Panc1 (cell line): ENCODE measurements at regions not wholly inside any gene's neighbourhood (a gene's known extent, or its start where the extent isn't known, plus 50 kb on each side); places are given as distances from the start of the nearest gene placed in this dataset.

Experiments used
- ATAC-seq: fragments of 200-7000 bp; cut with Tn5 transposase; 2 replicates; pipeline ENCODE4 v1.9.1; 2020; ENCODE audit warnings: mild to moderate bottlenecking, moderate library complexity
- BruUV-seq: library from RNA; stranded (reverse); fragments of 400-500 nt; replicated peaks from 2 replicates; lab custom pipeline; 2021; lab: Mats Ljungman, UMichigan
- CTCF ChIA-PET: fragments of 300-600 bp; sonication (Branson Sonifier 250); formaldehyde crosslinking; loops from one replicate; lab custom pipeline; 2022; ENCODE audit warnings: antibody characterized with exemption; lab: Charles Lee
- POLR2A ChIA-PET: fragments of 300-600 bp; sonication (Branson Sonifier 250); formaldehyde crosslinking; loops from one replicate; lab custom pipeline; 2022; ENCODE audit warnings: antibody characterized with exemption; lab: Charles Lee
- DNase-seq: peaks from one replicate; pipeline ENCODE4 v3.0.0-alpha.2; 2010; ENCODE audit warnings: low read depth, low spot score
- H3K27ac ChIP-seq: 2 replicates; pipeline ENCODE4 v1.5.1; 2011; ENCODE audit warnings: mild to moderate bottlenecking, low read length, inconsistent platforms
- H3K27me3 ChIP-seq: fragments of 200-500 bp; sonication (Bioruptor generic); 2 replicates; pipeline ENCODE4 v1.6.0; 2014; ENCODE audit warnings: low read length, inconsistent platforms; ENCODE audit not compliant: control insufficient read depth, insufficient read depth
- H3K36me3 ChIP-seq: fragments of 200-500 bp; sonication (Bioruptor generic); 2 replicates; pipeline ENCODE4 v1.5.1; 2014; ENCODE audit warnings: inconsistent platforms, mild to moderate bottlenecking, low read length, moderate library complexity; ENCODE audit not compliant: control insufficient read depth, insufficient read depth
- H3K4me1 ChIP-seq: 2 replicates; pipeline ENCODE4 v1.5.1; 2011; ENCODE audit warnings: inconsistent platforms, mild to moderate bottlenecking, low read length, moderate library complexity; ENCODE audit not compliant: control insufficient read depth, insufficient read depth
- H3K4me3 ChIP-seq, 2 experiments: 2 replicates each; pipeline ENCODE4 v1.5.1; 2011 to 2012; ENCODE audit warnings: low read depth in 2 of 2, low read length in 2 of 2, mild to moderate bottlenecking in 2 of 2, inconsistent platforms in 1 of 2, moderate library complexity in 1 of 2
- H3K9me3 ChIP-seq: fragments of 200-500 bp; sonication (Bioruptor generic); 2 replicates; pipeline ENCODE4 v1.5.1; 2014; ENCODE audit warnings: low read depth, mild to moderate bottlenecking, inconsistent platforms, low read length, moderate library complexity; ENCODE audit not compliant: control insufficient read depth, insufficient read depth
- POLR2AphosphoS5 ChIP-seq: IDR thresholded peaks from 2 replicates; pipeline ENCODE4 v1.6.1; 2012; ENCODE audit warnings: mild to moderate bottlenecking, low read depth, low read length, moderate library complexity
- SIN3A ChIP-seq: IDR thresholded peaks from 2 replicates; pipeline ENCODE4 v1.6.1; 2012; ENCODE audit warnings: low read depth, mild to moderate bottlenecking, low read length, moderate library complexity, borderline replicate concordance; ENCODE audit not compliant: insufficient read depth
- TCF7L2 ChIP-seq: IDR thresholded peaks from 2 replicates; pipeline ENCODE4 v1.6.1; 2011; ENCODE audit warnings: mild to moderate bottlenecking, low read depth, low read length, inconsistent platforms
- in situ Hi-C: cut with HindIII; loops from 2 replicates; pipeline ENCODE4 v1.10.0; 2016; ENCODE audit warnings: low sequenced_read_pairs, low pct_unique_long_range_greater_than_20kb
- intact Hi-C: fragments of 100-400 bp; cut with micrococcal nuclease; formaldehyde crosslinking; loops from one replicate; pipeline ENCODE4 v1.10.0; 2022; ENCODE audit not compliant: unreplicated experiment
- TF ChIP-seq, protein P1 (sequence below): fragments of 450-650 bp; IDR thresholded peaks from 2 replicates; pipeline ENCODE4 v1.5.1; 2017; ENCODE audit warnings: mild to moderate bottlenecking
- TF ChIP-seq, protein P2 (sequence below), 2 experiments: IDR thresholded peaks; 2 replicates each; pipeline ENCODE4 v1.6.1; 2011 to 2012; ENCODE audit warnings: low read depth in 2 of 2, control low read depth in 1 of 2, low read length in 1 of 2, mild to moderate bottlenecking in 1 of 2, moderate library complexity in 1 of 2; ENCODE audit not compliant: insufficient read depth in 1 of 2

DNA sequence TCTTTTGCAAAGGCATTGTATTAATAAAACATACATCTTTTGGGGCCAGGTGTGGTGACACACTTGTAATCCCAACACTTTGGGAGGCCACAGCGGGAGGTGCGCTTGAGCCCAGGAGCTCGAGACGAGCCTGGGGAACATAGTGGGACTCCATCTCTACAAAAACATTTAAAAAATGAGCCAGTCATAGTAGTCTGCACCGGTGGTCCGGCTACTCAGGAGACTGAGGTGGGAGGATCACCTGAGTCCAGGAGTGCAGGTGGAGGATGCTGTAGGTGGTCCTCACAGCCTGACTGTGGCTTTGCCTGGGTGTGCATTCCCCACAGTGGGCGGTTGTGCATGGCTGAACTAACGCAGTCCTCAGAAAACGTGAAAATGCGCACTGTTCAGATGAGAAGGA is 162.5 kb downstream of the DLL1 start:
- POLR2A ChIA-PET: no interaction called here
- no peaks in the 10 kb centered on the region; the same call in 1 of the 2 replicates for H3K27me3 ChIP-seq
- no peaks in the 10 kb centered on the region for H3K4me1 ChIP-seq
- no peaks in the 10 kb centered on the region for H3K36me3 ChIP-seq
- in situ Hi-C loops (no loop called here), intact Hi-C loops (no loop called here)
- BruUV-seq: no TSS peak
- H3K27ac ChIP-seq: no peak overlapping the region
- H3K4me3 ChIP-seq: no peak overlapping the region
- ATAC-seq (no peak), DNase-seq (no peak)
- no peaks in the 10 kb centered on the region for H3K9me3 ChIP-seq
- TF ChIP-seq, protein P1, sequence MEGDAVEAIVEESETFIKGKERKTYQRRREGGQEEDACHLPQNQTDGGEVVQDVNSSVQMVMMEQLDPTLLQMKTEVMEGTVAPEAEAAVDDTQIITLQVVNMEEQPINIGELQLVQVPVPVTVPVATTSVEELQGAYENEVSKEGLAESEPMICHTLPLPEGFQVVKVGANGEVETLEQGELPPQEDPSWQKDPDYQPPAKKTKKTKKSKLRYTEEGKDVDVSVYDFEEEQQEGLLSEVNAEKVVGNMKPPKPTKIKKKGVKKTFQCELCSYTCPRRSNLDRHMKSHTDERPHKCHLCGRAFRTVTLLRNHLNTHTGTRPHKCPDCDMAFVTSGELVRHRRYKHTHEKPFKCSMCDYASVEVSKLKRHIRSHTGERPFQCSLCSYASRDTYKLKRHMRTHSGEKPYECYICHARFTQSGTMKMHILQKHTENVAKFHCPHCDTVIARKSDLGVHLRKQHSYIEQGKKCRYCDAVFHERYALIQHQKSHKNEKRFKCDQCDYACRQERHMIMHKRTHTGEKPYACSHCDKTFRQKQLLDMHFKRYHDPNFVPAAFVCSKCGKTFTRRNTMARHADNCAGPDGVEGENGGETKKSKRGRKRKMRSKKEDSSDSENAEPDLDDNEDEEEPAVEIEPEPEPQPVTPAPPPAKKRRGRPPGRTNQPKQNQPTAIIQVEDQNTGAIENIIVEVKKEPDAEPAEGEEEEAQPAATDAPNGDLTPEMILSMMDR: no peak
- TF ChIP-seq TCF7L2: no peak
- no peak for TF ChIP-seq SIN3A
- TF ChIP-seq POLR2AphosphoS5: no peak
- TF ChIP-seq, protein P2, sequence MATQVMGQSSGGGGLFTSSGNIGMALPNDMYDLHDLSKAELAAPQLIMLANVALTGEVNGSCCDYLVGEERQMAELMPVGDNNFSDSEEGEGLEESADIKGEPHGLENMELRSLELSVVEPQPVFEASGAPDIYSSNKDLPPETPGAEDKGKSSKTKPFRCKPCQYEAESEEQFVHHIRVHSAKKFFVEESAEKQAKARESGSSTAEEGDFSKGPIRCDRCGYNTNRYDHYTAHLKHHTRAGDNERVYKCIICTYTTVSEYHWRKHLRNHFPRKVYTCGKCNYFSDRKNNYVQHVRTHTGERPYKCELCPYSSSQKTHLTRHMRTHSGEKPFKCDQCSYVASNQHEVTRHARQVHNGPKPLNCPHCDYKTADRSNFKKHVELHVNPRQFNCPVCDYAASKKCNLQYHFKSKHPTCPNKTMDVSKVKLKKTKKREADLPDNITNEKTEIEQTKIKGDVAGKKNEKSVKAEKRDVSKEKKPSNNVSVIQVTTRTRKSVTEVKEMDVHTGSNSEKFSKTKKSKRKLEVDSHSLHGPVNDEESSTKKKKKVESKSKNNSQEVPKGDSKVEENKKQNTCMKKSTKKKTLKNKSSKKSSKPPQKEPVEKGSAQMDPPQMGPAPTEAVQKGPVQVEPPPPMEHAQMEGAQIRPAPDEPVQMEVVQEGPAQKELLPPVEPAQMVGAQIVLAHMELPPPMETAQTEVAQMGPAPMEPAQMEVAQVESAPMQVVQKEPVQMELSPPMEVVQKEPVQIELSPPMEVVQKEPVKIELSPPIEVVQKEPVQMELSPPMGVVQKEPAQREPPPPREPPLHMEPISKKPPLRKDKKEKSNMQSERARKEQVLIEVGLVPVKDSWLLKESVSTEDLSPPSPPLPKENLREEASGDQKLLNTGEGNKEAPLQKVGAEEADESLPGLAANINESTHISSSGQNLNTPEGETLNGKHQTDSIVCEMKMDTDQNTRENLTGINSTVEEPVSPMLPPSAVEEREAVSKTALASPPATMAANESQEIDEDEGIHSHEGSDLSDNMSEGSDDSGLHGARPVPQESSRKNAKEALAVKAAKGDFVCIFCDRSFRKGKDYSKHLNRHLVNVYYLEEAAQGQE (IDR thresholded peaks at IDR 0.05; ENCODE audit: insufficient read depth in 1 of 2, low read depth in 2 of 2, low read length in 1 of 2): no peak
- CTCF ChIA-PET: no interaction called here

DNA sequence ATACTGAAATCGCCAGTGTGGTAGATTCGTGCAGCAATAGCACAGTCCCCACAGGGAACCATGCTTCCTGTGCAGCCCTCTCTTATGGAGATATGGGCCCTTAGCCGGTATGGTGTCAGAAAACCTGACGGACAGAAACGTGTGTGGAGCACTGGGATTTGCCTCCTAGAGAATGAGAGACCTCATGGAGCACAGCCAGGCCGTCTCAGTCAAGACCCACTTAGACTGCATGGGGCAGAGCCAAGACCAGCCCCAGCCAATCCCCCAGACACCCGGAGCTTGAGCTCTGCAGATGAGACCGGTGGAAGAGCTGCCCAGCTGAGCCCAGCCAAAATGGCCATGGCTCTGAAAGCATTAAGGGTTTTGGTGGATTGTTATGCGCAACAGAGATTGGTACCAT is 163.7 kb downstream of the DLL1 start:
- BruUV-seq: no TSS peak
- CTCF ChIA-PET: no interaction called here
- in situ Hi-C loops: no loop called here

More for the DNA sequence above, 163.7 kb downstream of the DLL1 start:
- TF ChIP-seq, protein P2 (IDR thresholded peaks at IDR 0.05; ENCODE audit: insufficient read depth in 1 of 2, low read depth in 2 of 2, low read length in 1 of 2): no peak
- TF ChIP-seq, protein P1: no peak
- TF ChIP-seq POLR2AphosphoS5 (no peak), TCF7L2 (no peak), SIN3A (no peak)
- H3K4me3 ChIP-seq: no peak overlapping the region
- POLR2A ChIA-PET: no interaction called here
- 0 out of 2 replicates have a peak, but pooled peaks cover under 1% of the 10 kb centered on the region for H3K9me3 ChIP-seq
- H3K27me3 ChIP-seq: no peaks in the 10 kb centered on the region; the same call in 1 of the 2 replicates
- intact Hi-C loops: no loop called here
- no peaks in the 10 kb centered on the region for H3K36me3 ChIP-seq
- no peak overlapping the region for H3K27ac ChIP-seq
- ATAC-seq: no peak
- no peak for DNase-seq
- no peaks in the 10 kb centered on the region for H3K4me1 ChIP-seq
